GM18870 (cell line): ENCODE measurements at regions not wholly inside any gene's neighbourhood (a gene's known extent, or its start where the extent isn't known, plus 50 kb on each side); places are given as distances from the start of the nearest gene placed in this dataset.

Experiments
- ATAC-seq: cut with Tn5 transposase; IDR thresholded peaks from one replicate; pipeline ENCODE4 v1.9.1; 2021; ENCODE audit warnings: moderate library complexity; ENCODE audit not compliant: unreplicated experiment

DNA sequence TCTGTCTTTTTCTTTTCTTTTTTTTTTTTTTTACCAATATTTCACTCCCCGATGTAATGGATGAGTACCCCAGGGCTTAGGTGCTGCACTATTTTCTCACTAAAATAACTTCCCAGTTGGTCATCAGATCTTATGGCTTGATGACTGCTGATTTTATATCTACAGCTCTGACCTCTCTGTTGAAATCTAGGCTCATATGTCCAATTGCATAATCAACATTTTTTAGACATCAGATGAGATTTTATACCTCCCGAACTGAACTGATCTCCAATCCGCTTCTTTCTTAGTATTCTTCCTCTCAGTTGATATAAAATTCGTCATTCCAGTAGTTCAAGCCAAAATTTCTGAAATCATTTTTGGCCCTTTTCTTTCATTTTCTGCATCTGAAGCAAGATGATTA, 1236.5 kb downstream of the SLC16A7 start:
- no peak for ATAC-seq

DNA sequence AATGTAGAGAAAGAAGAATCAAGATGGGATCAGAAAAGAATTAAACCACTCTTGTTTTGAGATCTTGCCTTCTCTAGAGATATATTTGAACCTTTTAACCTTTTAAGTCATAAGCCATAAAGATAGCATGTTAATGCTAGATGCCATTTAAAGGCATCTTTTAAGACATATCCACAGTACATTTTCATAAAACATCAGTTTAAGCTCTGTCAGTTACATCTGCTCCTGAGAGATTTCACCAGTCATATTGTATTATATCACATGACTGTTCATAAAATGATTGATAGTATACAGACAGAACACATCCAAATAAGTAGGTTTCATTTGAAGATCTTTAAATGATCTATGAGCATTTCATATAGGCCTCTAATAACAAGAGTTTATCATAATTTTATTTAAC, 1238.5 kb downstream of the SLC16A7 start:
- no peak for ATAC-seq

DNA sequence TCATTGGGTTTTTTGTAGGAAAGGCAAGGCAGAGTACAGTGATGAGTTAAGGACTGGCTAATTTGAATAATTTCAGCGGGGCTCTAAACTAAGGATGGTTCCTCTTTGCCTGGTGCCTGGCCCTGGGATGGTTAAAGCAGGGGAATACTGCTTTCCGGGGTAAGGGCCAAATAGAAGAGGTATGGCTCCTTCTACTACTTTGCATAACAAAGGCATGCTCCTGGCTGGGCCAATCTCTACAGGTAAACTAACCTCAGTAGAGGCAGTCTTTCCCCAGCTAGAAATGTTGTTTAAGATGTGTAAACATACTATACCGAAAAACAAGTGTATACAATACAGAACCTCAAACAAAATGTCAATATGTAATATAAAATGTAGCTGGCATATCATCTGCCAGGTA, 1239.0 kb downstream of the SLC16A7 start:
- no peak for ATAC-seq

DNA sequence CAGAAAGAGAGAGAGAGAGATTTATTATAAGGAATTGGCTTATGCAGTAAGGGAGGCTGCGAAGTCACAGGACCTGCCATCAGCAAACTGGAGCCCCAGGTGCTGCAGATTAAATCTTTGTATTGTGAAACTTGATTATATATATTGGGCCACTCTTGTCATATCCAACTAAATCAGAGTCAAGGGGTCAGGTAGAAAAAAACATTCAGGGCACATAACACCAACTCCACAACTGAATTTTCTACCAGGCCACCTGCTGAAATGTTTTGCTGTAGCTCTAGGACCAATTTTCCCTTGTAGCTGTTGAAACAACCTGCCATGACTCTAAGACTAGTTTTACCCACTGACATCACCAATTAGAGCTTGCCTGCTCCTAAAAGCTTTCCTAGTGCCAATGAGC, 1240.8 kb downstream of the SLC16A7 start:
- ATAC-seq, result no peak

DNA sequence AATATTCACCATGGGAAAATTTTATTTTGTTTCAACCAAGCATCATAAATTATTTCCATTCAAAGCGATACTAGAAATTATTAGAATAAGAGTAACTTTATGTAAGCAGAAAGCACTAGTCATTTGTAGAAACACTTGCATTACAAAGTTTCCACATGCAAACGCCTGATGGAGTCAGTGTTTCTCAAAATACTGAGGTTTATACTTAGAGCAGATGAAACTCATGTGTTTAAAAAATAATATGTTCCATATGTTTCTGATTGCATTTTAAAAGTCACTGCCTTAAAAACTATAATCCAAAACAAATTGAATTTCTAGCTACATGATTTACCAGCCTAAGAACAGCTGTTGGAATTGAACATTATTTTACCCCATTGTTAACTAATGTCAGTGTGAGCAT, 1246.4 kb downstream of the SLC16A7 start:
- ATAC-seq, result no peak

DNA sequence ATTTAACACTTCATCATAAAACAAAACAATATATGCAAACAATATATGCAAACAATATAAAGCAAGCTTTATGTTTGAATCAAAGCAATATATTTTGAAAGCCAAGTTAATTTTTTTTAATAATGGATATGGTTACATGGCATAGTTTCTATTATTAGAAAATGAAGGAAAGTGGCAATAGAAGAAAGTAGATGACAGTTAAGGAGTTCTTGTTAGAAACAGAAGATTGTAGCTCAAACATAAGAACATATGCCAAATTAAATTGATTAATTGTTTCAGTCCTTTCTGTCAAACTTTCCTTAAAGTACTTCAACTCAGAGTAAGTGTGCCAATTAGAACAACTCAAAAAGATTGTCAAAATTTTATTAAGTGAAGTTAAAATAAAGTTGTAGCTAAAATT, 1248.3 kb downstream of the SLC16A7 start:
- no peak for ATAC-seq

DNA sequence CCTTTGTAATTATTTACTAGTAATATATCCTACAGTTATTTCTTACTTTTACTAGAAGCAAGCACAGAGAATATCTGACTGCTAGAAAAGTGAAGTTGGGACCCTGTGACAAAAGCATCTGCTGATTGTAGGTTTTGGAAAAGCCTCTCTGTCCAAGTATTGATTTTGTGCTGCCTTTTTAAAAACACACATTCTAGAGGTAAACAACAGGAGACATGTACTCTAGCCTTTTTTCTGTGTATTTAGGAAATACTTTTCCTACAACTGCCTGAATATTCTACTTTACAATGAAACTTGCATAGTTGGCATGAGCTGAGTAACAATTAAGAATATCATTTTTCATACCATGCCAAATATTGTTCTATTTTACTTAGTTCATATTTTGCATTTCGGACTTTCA, 1249.0 kb downstream of the SLC16A7 start:
- ATAC-seq, result no peak

DNA sequence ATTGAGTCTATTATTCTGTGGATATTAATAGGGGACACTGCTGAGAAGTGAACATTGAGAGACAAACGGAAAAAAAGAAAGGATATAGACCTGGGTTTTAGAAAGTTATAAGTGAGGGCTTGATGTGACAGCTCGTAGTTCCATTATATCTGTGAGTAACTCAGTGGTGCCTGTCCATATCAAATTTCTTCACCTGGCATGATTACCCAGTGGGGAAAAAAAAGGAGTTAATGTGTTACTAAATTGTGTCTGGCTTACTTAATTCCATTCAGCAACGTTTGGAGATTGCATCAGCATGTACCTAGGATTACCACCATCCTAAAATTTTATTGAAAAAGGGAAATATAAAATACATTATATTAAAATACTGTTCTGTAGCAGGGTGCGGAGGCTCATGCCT, 1249.9 kb downstream of the SLC16A7 start:
- no peak for ATAC-seq

DNA sequence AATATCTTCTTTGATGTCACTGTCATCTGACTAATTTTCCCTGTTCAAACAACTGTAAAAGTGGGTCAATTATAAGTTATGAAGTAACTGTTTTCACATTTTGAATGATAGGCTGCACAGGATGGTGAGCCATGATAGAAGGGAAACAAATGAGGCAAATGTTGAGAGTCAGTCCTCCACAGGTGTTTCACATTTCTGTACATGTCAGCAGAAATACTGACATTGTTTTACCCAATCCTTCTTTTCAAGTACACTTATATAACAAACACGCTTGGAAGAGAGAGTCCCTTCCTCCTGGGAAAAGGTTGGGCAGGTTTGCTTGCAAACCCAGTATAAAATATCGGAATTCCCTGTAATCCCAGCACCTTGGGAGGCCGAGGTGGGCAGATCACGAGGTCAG, 1251.5 kb downstream of the SLC16A7 start:
- ATAC-seq, result no peak

DNA sequence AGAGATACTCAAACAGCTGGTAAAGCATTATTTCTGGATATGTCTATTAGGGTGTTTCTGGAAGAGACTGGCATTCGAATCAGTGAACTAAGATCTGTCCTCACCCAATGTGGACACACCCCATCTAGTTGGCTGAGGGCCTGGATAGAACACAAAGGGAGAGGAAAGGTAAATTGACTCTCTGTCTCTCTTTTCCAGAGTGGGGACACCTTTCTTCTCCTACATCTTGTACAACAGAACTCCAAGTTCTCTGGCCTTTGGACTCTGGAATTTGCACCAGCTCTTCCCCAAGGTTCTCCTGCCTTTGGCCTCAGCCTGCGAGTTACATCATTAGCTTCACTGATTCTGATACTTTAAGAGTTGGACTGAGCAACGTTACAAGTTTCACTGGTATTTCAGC, 1253.9 kb downstream of the SLC16A7 start:
- no peak for ATAC-seq

DNA sequence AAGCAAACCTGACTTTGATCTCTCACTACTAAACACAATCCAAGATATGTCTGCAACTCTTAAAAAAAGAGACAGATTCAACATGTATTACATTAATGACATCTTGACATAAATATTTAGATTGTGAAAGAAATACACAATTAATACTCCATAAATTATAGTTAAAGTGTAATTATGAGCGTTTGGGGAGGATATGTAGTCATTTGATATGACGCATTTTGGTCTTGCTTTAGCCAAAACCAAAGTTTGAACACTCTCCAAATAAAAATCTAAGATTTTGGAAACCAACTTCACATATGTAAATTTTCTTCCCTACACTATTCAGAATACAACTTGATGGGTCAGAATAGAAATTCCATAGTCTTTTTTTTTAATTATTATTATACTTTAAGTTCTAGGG, 1257.6 kb downstream of the SLC16A7 start:
- no peak for ATAC-seq

DNA sequence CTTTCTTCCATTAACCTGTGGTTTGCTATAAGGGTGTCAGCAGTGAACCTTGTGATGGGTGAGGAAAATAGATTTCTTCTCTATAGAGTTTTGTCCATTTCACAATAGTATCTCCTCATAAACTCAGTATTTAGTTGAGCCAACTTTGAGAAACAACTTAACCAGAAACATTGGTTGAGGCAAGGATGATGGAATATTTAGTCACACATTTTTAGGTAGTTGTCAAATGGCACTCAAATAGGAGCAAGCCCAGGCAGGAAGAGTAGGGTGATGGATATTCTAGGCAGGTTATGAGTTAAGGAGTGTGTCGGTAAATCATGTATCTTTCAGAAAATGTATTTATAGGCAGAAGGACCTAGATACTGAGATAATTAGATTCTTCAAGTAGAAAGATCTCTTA, 1267.6 kb downstream of the SLC16A7 start:
- ATAC-seq, result no peak

DNA sequence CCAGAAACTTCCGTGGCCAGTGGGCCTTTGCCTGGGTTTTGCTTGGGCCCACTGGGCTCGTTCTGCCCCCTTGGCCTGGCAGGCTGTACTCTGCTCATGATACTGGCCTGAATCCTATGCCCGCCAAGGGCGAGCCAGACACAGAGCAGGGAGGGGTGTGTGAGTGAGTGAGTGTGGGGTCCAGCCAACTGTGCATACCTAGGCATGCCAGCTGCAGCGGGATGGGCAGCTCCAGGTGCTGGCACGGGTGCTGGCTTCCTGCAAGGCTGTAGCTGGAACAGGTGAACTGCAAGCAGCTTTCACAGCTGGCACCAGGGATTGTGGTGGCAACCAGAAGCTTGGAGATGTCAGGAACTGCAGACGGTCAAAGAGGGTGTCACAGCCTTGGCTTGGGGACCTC, 1276.4 kb downstream of the SLC16A7 start:
- ATAC-seq, result no peak

DNA sequence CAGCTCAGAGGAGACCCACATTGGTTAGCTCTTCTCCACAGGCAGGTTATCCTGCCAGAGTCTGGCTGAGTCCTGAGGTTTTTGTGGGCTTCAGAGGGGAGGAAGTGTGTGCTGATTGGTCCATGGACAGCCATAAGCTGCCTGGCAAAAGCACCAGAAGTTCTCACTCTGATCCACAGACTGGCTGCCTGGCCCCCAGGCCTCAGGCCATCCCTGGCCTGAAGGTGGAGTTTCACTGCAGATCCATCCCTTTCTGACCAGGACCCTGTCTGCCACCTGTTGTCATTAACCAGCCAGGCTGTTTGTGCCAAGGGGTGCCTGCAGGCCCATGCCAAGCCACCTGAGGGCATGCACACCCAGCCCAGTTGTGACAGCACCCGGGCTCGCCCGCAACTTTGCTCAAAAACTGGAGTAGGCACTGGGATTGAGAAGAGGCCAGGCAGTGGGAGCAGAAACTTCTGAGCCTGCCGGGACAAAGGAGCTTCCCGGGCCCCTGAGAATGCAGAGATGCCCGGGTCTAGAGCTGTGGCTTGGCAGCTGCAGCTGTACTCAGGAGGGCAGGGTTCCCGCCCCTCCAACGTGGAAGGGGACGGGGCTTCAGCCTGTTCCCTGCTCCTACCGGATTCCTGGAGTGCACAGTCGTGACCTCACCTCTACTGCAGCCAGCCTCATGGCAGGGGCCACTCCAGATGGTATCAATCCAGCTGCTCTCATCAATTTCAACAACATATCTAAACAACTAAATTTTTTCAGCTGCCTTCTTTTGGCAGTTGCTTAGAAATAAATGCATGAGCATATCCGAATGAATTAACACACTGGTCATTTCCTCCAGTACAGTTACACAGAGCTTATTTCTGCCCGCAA, 1277.3 kb downstream of the SLC16A7 start:
- ATAC-seq, result no peak

DNA sequence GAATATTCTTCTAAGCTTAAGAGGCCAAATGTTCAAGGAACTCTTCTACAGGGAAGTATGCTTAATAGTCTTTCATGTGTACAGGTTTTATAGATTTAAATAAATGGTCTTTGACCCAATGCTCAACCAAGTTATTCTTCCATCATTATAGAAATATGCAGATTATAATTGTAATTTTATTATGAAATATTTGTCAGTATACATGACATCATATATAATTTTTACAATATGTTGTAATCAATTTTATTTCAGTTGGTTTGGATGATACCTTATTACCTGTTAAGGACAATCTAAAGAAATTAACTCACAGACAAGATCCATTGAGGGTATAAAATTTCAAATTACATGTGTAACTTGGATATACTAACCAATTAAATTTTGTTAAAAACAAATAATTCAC, 1278.3 kb downstream of the SLC16A7 start:
- no peak for ATAC-seq

DNA sequence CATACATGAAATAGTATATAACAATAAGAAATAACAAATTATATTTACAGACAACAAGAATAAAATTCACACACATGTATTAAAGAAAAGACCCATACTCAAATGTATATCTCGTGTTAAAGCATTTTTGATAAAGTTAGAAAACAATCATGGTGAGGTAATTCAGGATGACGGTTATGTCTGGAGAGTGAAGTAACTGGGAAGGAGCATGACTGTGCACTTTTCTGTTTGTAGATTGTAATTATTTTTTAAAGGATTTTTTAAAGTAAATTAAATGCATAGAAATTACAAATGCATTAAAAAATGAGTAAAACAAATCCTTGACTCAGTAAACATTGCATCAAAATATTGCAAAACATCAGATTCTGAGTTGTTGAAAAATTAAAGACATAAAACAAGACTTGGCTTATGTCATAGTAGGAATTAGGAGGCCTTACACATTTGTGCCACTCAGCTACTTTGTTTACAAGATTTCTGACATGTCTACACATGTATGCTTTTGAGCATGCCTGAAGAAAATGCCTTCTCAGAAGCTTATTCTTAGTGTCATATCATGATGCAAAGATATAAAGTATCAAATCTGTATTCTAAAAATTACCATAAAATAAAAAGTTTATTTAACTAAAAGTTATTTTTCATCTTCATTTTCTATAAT, 1325.1 kb downstream of the SLC16A7 start:
- ATAC-seq, result no peak

DNA sequence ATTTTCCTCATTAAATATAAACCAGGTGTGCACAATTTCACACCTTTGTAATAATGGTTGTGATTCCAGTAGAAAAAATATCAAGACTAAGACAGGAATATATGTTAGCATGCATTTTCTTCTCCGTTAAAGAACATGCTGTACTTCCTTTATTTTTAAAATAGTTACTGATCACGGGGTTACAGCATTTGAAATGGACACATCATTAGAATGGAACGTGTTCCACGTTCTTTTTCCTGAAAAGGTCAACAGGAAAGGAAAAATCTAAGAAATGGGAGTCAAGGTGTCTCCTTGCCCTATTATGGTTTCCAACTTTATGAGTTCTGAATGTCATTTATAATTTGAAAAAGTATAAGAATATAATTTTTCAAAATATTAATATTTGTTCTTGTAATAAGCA, 1325.7 kb downstream of the SLC16A7 start:
- ATAC-seq, result no peak

DNA sequence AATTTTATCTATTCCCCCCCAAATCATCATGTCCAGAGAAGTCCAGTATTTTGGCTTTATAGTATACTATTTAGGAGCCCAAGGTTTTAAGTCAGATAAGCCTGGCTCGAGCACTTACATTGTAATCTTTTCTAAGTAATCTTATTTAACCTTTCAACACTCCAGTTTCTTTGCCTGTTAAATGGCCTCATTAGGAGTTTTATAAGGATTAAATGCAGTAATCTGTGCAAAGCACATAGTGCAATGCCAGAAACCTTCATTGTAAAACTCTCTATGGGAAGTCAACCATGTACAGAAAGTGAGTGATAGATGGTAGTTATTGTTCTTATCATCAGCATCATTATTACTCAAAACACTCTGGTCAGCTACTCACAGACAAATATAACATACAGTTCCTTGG, 1330.4 kb downstream of the SLC16A7 start:
- ATAC-seq, result no peak

DNA sequence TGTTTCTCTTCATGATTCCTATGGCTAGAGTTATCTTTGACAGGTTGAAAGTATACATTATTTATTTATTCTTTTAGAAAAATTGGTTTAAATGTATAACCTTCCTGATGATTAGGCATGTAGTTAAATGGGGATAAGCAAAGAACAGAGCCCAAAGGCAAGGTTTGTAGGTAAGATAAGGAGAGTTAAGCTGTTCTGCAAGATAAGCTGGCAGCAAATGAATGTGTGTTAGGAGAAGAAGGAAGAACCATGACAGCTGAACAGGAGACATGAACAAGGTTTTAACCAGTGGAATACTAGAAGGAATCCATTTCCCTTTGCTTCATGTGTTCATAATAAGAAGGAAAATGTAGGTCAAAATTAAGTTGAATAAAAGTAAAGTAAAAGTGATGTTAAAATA, 1330.1 kb upstream of the USP15 start:
- ATAC-seq, result no peak

DNA sequence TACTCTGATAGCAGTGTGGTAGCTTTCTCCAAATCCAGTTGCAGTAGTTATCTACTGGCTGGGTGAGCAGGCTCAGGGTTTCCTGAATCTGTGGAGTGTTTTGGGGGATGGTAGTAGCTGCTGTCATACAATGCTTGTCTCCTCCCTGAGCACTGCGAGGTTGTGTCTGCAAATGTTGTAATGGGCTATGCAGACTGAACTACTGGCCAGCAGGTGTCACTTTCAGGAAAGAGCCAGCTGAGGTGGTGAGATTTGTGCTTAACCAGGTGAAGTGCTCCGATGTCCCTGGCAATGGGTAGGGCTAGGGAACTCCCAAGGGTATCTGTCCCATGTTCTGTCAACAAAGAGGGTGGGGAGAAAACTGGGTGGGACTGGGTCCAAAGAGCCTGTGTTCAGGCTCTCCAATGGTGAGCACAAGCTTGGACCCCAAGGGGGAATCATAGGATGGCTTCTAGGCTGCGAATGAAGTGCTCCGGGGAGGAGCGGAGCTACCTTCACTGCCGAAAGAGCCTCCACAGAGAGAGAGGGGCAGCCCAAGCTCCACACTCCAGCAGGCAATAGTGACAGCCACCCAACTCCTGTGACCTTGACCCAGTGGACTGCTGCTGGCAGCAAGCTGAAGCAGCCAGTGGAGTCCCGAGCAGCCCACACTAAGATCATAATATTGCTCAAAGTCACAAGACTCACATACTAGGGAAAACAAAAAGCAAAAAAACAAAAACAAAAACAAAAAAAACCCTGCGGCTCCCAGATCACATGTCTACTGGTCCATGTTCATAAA, 1324.0 kb upstream of the USP15 start:
- ATAC-seq, result no peak

DNA sequence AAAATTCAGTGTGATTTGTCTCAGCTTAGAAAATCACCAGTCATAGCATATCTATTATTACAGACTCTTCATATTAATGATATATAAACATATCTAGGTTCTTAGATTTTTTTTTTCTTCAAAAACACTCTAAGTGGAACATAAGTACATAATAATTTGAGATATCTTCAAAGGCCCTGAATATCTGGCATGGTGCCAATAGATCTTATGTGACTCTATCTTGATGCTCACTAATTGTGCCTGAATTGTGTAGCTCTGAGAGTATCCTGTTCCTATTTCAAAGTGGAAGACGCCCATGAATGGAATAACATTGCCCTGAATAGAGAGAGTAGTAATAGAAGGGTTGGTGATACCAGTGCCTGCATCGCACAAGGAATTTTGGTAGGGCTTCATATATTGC, 1312.7 kb upstream of the USP15 start:
- no peak for ATAC-seq

DNA sequence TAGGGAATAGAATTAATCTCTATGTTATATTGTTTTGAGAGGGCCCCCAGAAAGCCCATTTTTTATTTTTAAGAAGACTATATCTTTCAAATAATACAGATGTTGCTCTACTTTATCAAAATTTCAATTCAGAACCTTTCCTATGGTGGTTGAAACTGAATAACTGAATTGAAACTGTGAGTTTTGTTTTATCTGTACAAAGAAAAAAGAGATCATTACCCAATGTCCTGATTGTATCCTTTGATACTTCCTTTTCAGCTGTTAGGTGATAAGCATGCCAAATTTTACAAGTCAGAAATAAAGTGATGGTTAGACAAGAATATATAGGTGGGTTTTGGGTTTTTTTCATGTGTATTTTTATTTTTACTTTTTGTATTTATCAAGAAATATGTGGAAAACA, 1293.1 kb upstream of the USP15 start:
- no peak for ATAC-seq
